CD4-positive, alpha-beta T cell (primary cell): ENCODE measurements at regions not wholly inside any gene's neighbourhood (a gene's known extent, or its start where the extent isn't known, plus 50 kb on each side); places are given as distances from the start of the nearest gene placed in this dataset.

Experiments
- ATAC-seq: fragments of 200-7000 bp; cut with Tn5 transposase; one replicate; pipeline ENCODE4 v1.10.0; 2022; ENCODE audit warnings: mild to moderate bottlenecking; ENCODE audit not compliant: poor library complexity
- CTCF ChIA-PET: fragments of 350-600 bp; sonication (Branson Sonifier 250); formaldehyde crosslinking; loops from one replicate; lab custom pipeline; 2021; ENCODE audit warnings: antibody characterized with exemption, inconsistent platforms; lab: Charles Lee
- POLR2A ChIA-PET: fragments of 350-600 bp; sonication (Branson Sonifier 250); formaldehyde crosslinking; loops from one replicate; lab custom pipeline; 2021; ENCODE audit warnings: antibody characterized with exemption, inconsistent platforms; lab: Charles Lee
- DNase-seq, 14 experiments: peaks; one replicate each; pipeline ENCODE4 v3.0.0-alpha.2; 2013 to 2020; ENCODE audit warnings: mixed read lengths in 2 of 14
- H3K27ac ChIP-seq, 2 donors: one replicate each; pipeline versions ENCODE4 v1.5.1 to v1.7.0; 2013; ENCODE audit warnings: low read length in 2 of 2, low read depth in 1 of 2, mild to moderate bottlenecking in 1 of 2
- H3K27me3 ChIP-seq, 2 experiments: 1 replicate in 1 of 2; 2 replicates in 1 of 2; pipeline versions ENCODE4 v1.6.1 to v1.7.0; 2013; ENCODE audit warnings: low read length in 2 of 2, control low read depth in 1 of 2, mild to moderate bottlenecking in 1 of 2, moderate library complexity in 1 of 2; ENCODE audit not compliant: insufficient read depth in 2 of 2, control insufficient read depth in 1 of 2
- H3K36me3 ChIP-seq: one replicate; pipeline ENCODE4 v1.6.1; 2013; ENCODE audit warnings: low read length, control low read depth; ENCODE audit not compliant: insufficient read depth
- H3K4me1 ChIP-seq: one replicate; pipeline ENCODE4 v1.6.1; 2013; ENCODE audit warnings: low read length, control low read depth; ENCODE audit not compliant: insufficient read depth
- H3K4me3 ChIP-seq: one replicate; pipeline ENCODE4 v1.5.1; 2013; ENCODE audit warnings: mild to moderate bottlenecking, low read length, moderate library complexity
- H3K9me3 ChIP-seq, 2 experiments: 1 replicate in 1 of 2; 2 replicates in 1 of 2; pipeline versions ENCODE4 v1.6.1 to v1.7.0; 2013; ENCODE audit warnings: low read length in 2 of 2, mild to moderate bottlenecking in 2 of 2, control low read depth in 1 of 2, moderate library complexity in 1 of 2; ENCODE audit not compliant: control insufficient read depth in 1 of 2, insufficient read depth in 1 of 2
- H3K27ac Mint-ChIP-seq: one replicate; pipeline ENCODE4 v1.8.0; 2020; ENCODE audit warnings: mixed read lengths
- H3K27me3 Mint-ChIP-seq: one replicate; pipeline ENCODE4 v1.8.0; 2021; ENCODE audit warnings: mixed read lengths
- H3K36me3 Mint-ChIP-seq: one replicate; pipeline ENCODE4 v1.8.0; 2021; ENCODE audit warnings: low read depth, mixed read lengths
- H3K4me1 Mint-ChIP-seq: one replicate; pipeline ENCODE4 v1.8.0; 2021; ENCODE audit warnings: low read depth, mixed read lengths
- H3K4me3 Mint-ChIP-seq: one replicate; pipeline ENCODE4 v1.8.0; 2020; ENCODE audit warnings: mild to moderate bottlenecking, mixed read lengths
- H3K9me3 Mint-ChIP-seq: one replicate; pipeline ENCODE4 v1.8.0; 2020; ENCODE audit warnings: mixed read lengths
- intact Hi-C, 2 experiments: fragments of 100-400 bp; cut with DNase I in 1 of 2; cut with micrococcal nuclease in 1 of 2; formaldehyde crosslinking; loops; one replicate each; pipeline versions ENCODE4 v1.15.1 to v1.9.0; 2023 to 2025; cut with DNase I, micrococcal nuclease
- TF ChIP-seq, protein P1 (sequence below): fragments of 200-600 bp; IDR thresholded peaks from one replicate; pipeline ENCODE4 v1.8.0; 2022; ENCODE audit warnings: antibody characterized with exemption, mild to moderate bottlenecking

DNA sequence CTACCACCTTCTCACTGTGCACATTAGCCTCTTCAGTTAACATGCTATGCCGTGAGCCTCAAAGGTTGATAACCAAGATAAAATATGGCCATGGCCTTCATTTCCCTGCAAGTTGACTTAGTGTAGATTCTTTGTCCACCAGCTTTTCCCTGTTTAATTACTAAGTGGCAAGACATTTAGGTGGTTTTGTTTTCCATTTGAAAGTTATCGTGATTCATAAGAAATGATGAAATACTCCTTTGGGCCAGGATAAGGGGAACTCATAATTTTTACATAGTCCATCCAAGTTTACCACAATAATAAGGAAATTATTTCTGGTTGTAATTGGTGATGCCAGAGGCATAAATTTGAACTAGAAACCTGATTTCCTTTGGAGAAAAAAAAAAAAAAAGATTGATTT, 609.6 kb downstream of the TAF11L14 start:
- no peak overlapping the region for H3K27ac ChIP-seq
- DNase-seq (no peak), ATAC-seq (no peak)
- intact Hi-C loops, result no loop called here
- no peaks in the 10 kb centered on the region for H3K4me1 ChIP-seq
- ChIA-PET POLR2A (no interaction called here), CTCF (no interaction called here)
- Mint-ChIP-seq H3K4me3 (no peak overlapping the region), H3K27ac (no peak overlapping the region), H3K36me3 (no peaks in the 10 kb centered on the region), H3K9me3 (peaks cover 2% of the 10 kb centered on the region), H3K27me3 (no peaks in the 10 kb centered on the region), H3K4me1 (no peaks in the 10 kb centered on the region)
- H3K27me3 ChIP-seq, result no peaks in the 10 kb centered on the region
- TF ChIP-seq, protein P1, sequence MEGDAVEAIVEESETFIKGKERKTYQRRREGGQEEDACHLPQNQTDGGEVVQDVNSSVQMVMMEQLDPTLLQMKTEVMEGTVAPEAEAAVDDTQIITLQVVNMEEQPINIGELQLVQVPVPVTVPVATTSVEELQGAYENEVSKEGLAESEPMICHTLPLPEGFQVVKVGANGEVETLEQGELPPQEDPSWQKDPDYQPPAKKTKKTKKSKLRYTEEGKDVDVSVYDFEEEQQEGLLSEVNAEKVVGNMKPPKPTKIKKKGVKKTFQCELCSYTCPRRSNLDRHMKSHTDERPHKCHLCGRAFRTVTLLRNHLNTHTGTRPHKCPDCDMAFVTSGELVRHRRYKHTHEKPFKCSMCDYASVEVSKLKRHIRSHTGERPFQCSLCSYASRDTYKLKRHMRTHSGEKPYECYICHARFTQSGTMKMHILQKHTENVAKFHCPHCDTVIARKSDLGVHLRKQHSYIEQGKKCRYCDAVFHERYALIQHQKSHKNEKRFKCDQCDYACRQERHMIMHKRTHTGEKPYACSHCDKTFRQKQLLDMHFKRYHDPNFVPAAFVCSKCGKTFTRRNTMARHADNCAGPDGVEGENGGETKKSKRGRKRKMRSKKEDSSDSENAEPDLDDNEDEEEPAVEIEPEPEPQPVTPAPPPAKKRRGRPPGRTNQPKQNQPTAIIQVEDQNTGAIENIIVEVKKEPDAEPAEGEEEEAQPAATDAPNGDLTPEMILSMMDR, result no peak
- H3K4me3 ChIP-seq, result no peak overlapping the region
- H3K36me3 ChIP-seq, result no peaks in the 10 kb centered on the region
- no peaks in the 10 kb centered on the region for H3K9me3 ChIP-seq

DNA sequence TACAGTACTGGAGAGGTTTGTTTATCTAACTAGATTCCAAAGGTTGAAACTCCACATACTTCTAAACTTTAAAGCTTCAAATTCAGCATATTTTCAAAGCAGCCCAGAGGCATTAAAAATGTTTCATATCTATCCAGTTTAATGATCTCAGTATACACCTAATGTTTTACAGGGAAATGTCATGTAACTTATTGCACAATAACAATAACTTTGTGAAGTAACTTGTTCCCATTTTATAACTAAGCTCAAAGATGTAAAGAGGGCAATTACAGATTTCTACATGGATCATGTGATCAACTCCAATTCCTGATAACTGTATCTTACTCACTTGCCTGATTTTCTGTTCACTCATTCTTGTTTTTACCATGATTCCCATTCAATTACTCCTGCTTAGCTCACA, 610.0 kb downstream of the TAF11L14 start:
- Mint-ChIP-seq H3K9me3 (peaks cover 2% of the 10 kb centered on the region), H3K36me3 (no peaks in the 10 kb centered on the region), H3K27ac (no peak overlapping the region), H3K4me1 (no peaks in the 10 kb centered on the region), H3K4me3 (no peak overlapping the region), H3K27me3 (no peaks in the 10 kb centered on the region)
- Histone ChIP-seq H3K27me3 (no peaks in the 10 kb centered on the region), H3K27ac (no peak overlapping the region), H3K9me3 (no peaks in the 10 kb centered on the region), H3K4me1 (no peaks in the 10 kb centered on the region), H3K4me3 (no peak overlapping the region), H3K36me3 (no peaks in the 10 kb centered on the region)
- ATAC-seq (no peak), DNase-seq (no peak)
- POLR2A ChIA-PET, result no interaction called here
- TF ChIP-seq, protein P1, result no peak
- CTCF ChIA-PET, result no interaction called here
- intact Hi-C loops, result no loop called here

DNA sequence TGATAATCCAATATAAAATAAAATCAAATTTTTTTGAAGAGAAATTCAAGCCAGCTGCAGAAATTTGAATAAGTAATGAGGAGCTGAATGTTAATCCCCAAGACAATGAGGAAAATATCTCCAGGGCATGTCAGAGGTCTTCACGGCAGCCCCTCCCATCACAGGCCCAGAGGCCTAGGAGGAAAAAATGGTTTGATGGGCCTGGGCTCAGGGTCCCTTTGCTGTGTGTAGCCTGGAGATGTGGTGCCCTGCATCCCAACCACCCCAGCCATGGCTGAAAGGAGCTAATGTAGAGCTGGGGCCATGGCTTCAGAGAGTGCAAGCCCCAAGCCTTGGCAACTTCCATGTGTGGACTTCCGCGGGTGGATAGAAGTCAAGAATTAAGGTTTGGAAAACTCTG, 618.3 kb downstream of the TAF11L14 start:
- Histone ChIP-seq H3K27ac (no peak overlapping the region), H3K4me3 (no peak overlapping the region), H3K9me3 (peaks cover 0 to 5% of the 10 kb centered on the region in 2 experiments), H3K36me3 (no peaks in the 10 kb centered on the region), H3K27me3 (no peaks in the 10 kb centered on the region), H3K4me1 (no peaks in the 10 kb centered on the region)
- no peak for ATAC-seq
- intact Hi-C loops, result no loop called here
- Mint-ChIP-seq H3K36me3 (no peaks in the 10 kb centered on the region), H3K4me1 (no peaks in the 10 kb centered on the region), H3K9me3 (peaks cover 17% of the 10 kb centered on the region), H3K27ac (no peak overlapping the region), H3K27me3 (no peaks in the 10 kb centered on the region), H3K4me3 (no peak overlapping the region)
- no peak for DNase-seq
- TF ChIP-seq, protein P1, result no peak
- POLR2A ChIA-PET, result no interaction called here
- CTCF ChIA-PET, result no interaction called here
